ENCODE measurements at regions not wholly inside any gene's neighbourhood (a gene's known extent, or its start where the extent isn't known, plus 50 kb on each side); places are given as distances from the start of the nearest gene placed in this dataset.

DNA sequence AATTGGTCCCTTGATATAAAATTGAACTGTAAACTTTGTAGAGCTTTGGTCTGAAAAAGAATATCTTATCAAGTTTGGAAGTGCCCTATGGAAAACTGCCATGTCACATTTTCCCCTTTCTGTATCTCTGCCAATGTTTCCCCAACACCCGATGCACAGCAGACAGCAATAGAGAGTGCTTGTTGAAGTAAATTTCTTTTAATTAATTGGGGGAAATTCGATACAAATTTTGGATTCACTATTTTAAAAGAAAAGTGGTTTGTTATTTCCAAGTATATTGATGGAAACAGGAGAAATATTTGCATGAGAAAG is 208.1 kb downstream of the OGFRL1 start:
- H3K36me3 ChIP-seq = no peaks in the 10 kb centered on the region
- no peaks in the 10 kb centered on the region for H3K27me3 ChIP-seq
- intact Hi-C loops (cut with DNase I) = no loop called here
- no peaks in the 10 kb centered on the region for H3K9me3 ChIP-seq
- no peak overlapping the region for H3K27ac ChIP-seq
- H3K4me1 ChIP-seq = no peaks in the 10 kb centered on the region
- TF ChIP-seq, protein P1, sequence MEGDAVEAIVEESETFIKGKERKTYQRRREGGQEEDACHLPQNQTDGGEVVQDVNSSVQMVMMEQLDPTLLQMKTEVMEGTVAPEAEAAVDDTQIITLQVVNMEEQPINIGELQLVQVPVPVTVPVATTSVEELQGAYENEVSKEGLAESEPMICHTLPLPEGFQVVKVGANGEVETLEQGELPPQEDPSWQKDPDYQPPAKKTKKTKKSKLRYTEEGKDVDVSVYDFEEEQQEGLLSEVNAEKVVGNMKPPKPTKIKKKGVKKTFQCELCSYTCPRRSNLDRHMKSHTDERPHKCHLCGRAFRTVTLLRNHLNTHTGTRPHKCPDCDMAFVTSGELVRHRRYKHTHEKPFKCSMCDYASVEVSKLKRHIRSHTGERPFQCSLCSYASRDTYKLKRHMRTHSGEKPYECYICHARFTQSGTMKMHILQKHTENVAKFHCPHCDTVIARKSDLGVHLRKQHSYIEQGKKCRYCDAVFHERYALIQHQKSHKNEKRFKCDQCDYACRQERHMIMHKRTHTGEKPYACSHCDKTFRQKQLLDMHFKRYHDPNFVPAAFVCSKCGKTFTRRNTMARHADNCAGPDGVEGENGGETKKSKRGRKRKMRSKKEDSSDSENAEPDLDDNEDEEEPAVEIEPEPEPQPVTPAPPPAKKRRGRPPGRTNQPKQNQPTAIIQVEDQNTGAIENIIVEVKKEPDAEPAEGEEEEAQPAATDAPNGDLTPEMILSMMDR (IDR thresholded peaks at IDR 0.05) = no peak
- no peak overlapping the region for H3K4me3 ChIP-seq
- DNase-seq = no peak
- H3K9ac ChIP-seq (ENCODE audit: low read depth in 2 of 2, low read length in 2 of 2) = no peak overlapping the region

- TF ChIP-seq, protein P1 (IDR thresholded peaks at IDR 0.05) = no peak
- no peak for DNase-seq
- no peaks in the 10 kb centered on the region for H3K36me3 ChIP-seq
- H3K27me3 ChIP-seq = no peaks in the 10 kb centered on the region
- no peak overlapping the region for H3K27ac ChIP-seq
- intact Hi-C loops (cut with DNase I) = no loop called here
- H3K9ac ChIP-seq (ENCODE audit: low read depth in 2 of 2, low read length in 2 of 2) = no peak overlapping the region
- no peaks in the 10 kb centered on the region for H3K9me3 ChIP-seq
- H3K4me3 ChIP-seq = no peak overlapping the region
- H3K4me1 ChIP-seq = no peaks in the 10 kb centered on the region
Observed at GRCh38 chr6:71498638-71499037, 210.0 kb downstream of the OGFRL1 start.

GRCh38 chr6:71499667-71500066 is 211.1 kb downstream of the OGFRL1 start:
- Histone ChIP-seq H3K9ac (ENCODE audit: low read depth in 2 of 2, low read length in 2 of 2) (no peak overlapping the region), H3K4me1 (no peaks in the 10 kb centered on the region), H3K27ac (no peak overlapping the region), H3K9me3 (no peaks in the 10 kb centered on the region), H3K4me3 (no peak overlapping the region), H3K36me3 (no peaks in the 10 kb centered on the region), H3K27me3 (no peaks in the 10 kb centered on the region)
- no peak for DNase-seq
- intact Hi-C loops (cut with DNase I) = no loop called here
- TF ChIP-seq, protein P1 (IDR thresholded peaks at IDR 0.05) = no peak

- Histone ChIP-seq H3K4me3 (no peak overlapping the region), H3K27me3 (no peaks in the 10 kb centered on the region), H3K9ac (ENCODE audit: low read depth in 2 of 2, low read length in 2 of 2) (no peak overlapping the region), H3K9me3 (no peaks in the 10 kb centered on the region), H3K4me1 (no peaks in the 10 kb centered on the region), H3K27ac (no peak overlapping the region), H3K36me3 (no peaks in the 10 kb centered on the region)
- DNase-seq = no peak
- intact Hi-C loops (cut with DNase I) = no loop called here
- TF ChIP-seq, protein P1 (IDR thresholded peaks at IDR 0.05) = no peak
Observed at GRCh38 chr6:71502168-71502567, 213.6 kb downstream of the OGFRL1 start.

GRCh38 chr6:71502956-71503355 is 214.3 kb downstream of the OGFRL1 start:
- H3K9ac ChIP-seq (ENCODE audit: low read depth in 2 of 2, low read length in 2 of 2) = no peak overlapping the region
- H3K27ac ChIP-seq = no peak overlapping the region
- no peaks in the 10 kb centered on the region for H3K9me3 ChIP-seq
- H3K4me3 ChIP-seq = no peak overlapping the region
- intact Hi-C loops (cut with DNase I) = no loop called here
- no peaks in the 10 kb centered on the region for H3K36me3 ChIP-seq
- DNase-seq = no peak
- TF ChIP-seq, protein P1 (IDR thresholded peaks at IDR 0.05) = no peak
- no peaks in the 10 kb centered on the region for H3K27me3 ChIP-seq
- no peaks in the 10 kb centered on the region for H3K4me1 ChIP-seq

DNA sequence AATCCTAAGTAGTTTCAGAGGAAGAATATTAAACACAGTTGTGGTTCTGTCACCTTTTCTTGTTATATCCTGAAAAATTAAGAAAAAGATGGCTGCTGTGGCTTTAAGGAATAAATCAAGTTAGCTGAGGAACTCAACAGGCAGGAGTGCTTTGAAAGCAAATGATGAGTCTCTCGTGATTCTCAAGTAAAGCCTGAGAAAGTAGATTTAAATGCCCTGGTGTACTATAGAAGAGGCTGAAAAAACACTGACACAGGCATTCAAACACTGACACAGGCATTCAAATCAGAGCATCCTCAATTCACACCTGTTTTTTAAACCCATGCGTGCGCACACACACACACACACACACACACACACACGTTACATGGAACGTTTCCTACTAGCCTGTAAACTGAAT is 218.6 kb downstream of the OGFRL1 start:
- Histone ChIP-seq H3K4me3 (no peak overlapping the region), H3K9ac (ENCODE audit: low read depth in 2 of 2, low read length in 2 of 2) (no peak overlapping the region), H3K27me3 (no peaks in the 10 kb centered on the region), H3K9me3 (no peaks in the 10 kb centered on the region), H3K36me3 (no peaks in the 10 kb centered on the region), H3K27ac (no peak overlapping the region), H3K4me1 (no peaks in the 10 kb centered on the region)
- intact Hi-C loops (cut with DNase I) = no loop called here
- TF ChIP-seq, protein P1 (IDR thresholded peaks at IDR 0.05) = no peak
- DNase-seq = no peak
